ENCODE measurements at regions not wholly inside any gene's neighbourhood (a gene's known extent, or its start where the extent isn't known, plus 50 kb on each side); places are given as distances from the start of the nearest gene placed in this dataset.
"Not testable (repeated sequence)": the region's sequence is repeated elsewhere in the genome, so short reads cannot be mapped to it uniquely, and the experiment has no call there.

- DNase-seq (ENCODE audit: low read depth): no peak
These were observed 124.9 kb downstream of the METRNL start for GRCh38 chr17:83204230-83204725.

GRCh38 chr17:83204736-83205386, 125.5 kb downstream of the METRNL start:
- not testable (repeated sequence) for DNase-seq (ENCODE audit: low read depth)

GRCh38 chr17:83205387-83206035, 126.1 kb downstream of the METRNL start:
- DNase-seq (ENCODE audit: low read depth): not testable (repeated sequence)

- DNase-seq (ENCODE audit: low read depth): not testable (repeated sequence)
These were observed 126.6 kb downstream of the METRNL start for GRCh38 chr17:83206036-83206394.

- DNase-seq (ENCODE audit: low read depth): not testable (repeated sequence)
These were observed 127.6 kb downstream of the METRNL start for GRCh38 chr17:83206819-83207588.

GRCh38 chr17:83247001-83247400, 167.6 kb downstream of the METRNL start:
- not testable (repeated sequence) for DNase-seq (ENCODE audit: low read depth)
